Heart left ventricle (tissue), 16 donors: ENCODE measurements at regions not wholly inside any gene's neighbourhood (a gene's known extent, or its start where the extent isn't known, plus 50 kb on each side); places are given as distances from the start of the nearest gene placed in this dataset.
A peak's percentile ranks its signal among the peaks of the same experiment; 100 is the strongest.

Experiments
- ATAC-seq, 4 donors: fragments of 200-7000 bp; cut with Tn5 transposase; one replicate each; pipeline ENCODE4 v1.9.1; 2020 to 2022; ENCODE audit warnings: moderate library complexity in 4 of 4, mild to moderate bottlenecking in 3 of 4, moderate number of reproducible peaks in 1 of 4
- DNase-seq, 5 donors: peaks; one replicate each; pipeline ENCODE4 v3.0.0-alpha.2; 2020
- H3K27ac ChIP-seq, 12 donors: fragments of 200-600 bp; sonication (generic) in 4 of 12; one replicate each; pipeline versions ENCODE4 v1.5.0 to v1.8.0; 2016 to 2022; ENCODE audit warnings: mild to moderate bottlenecking in 2 of 12
- H3K27me3 ChIP-seq, 9 donors: fragments of 200-600 bp; sonication (generic) in 2 of 9; one replicate each; pipeline versions ENCODE4 v1.5.1 to v1.8.0; 2016 to 2022; ENCODE audit warnings: mild to moderate bottlenecking in 3 of 9
- H3K36me3 ChIP-seq, 9 donors: fragments of 200-600 bp; sonication (generic) in 2 of 9; one replicate each; pipeline versions ENCODE4 v1.5.0 to v1.8.0; 2018 to 2022; ENCODE audit warnings: mild to moderate bottlenecking in 2 of 9
- H3K4me1 ChIP-seq, 12 donors: fragments of 200-600 bp; sonication (generic) in 4 of 12; one replicate each; pipeline versions ENCODE4 v1.5.0 to v1.8.0; 2016 to 2022; ENCODE audit warnings: mild to moderate bottlenecking in 3 of 12
- H3K4me3 ChIP-seq, 12 donors: fragments of 200-600 bp; sonication (generic) in 4 of 12; one replicate each; pipeline versions ENCODE4 v1.5.0 to v1.8.0; 2017 to 2022; ENCODE audit warnings: mild to moderate bottlenecking in 9 of 12, moderate library complexity in 4 of 12
- H3K9me3 ChIP-seq, 12 donors: fragments of 200-600 bp; sonication (generic) in 4 of 12; one replicate each; pipeline versions ENCODE4 v1.5.0 to v1.8.0; 2016 to 2022; ENCODE audit warnings: mild to moderate bottlenecking in 1 of 12
- CTCF ChIP-seq, 12 donors: fragments of 200-600 bp; sonication (generic) in 4 of 12; IDR thresholded peaks; one replicate each; pipeline versions ENCODE4 v1.5.0 to v1.8.0; 2018 to 2022; ENCODE audit warnings: antibody characterized with exemption in 12 of 12, mild to moderate bottlenecking in 5 of 12
- POLR2A ChIP-seq, 2 donors: fragments of 450-650 bp; IDR thresholded peaks; one replicate each; pipeline ENCODE4 v1.6.1; 2017; ENCODE audit warnings: antibody characterized with exemption in 2 of 2, mild to moderate bottlenecking in 2 of 2, moderate library complexity in 2 of 2
- WGBS, 4 donors: extraction: QIAGEN DNeasy Blood & Tissue Kit in 2 of 4; methylation state at CpG; one replicate each; pipeline versions ENCODE4 v1.1.5 to v1.1.7; 2013 to 2018; 5-methylcytosine and 5-hydroxymethylcytosine counted together
- intact Hi-C, 10 donors: fragments of 100-400 bp; cut with DNase I; formaldehyde crosslinking; loops; one replicate each; pipeline versions ENCODE4 v1.11.1 to v1.14.2; 2022
- donor health status: ischemic (EF 13 %, LVEDD 7.1; RV severe dilation, severe dysfunction).
- donor health status: healthy with polysubstance abuse.
- donor health status: DM: no; HTN: yes; CAD: no.
- donor health status: DM: no; HTN: no; CAD: no.
- donor health status: ischemic (EF 25% LVEDD 6.9; RV normal size, moderate dysfunction).
- donor health status: ischemic (EF 25% LVEDD 5.7; RV mildly dilated, moderate dysfunction).
- donor health status: healthy.
- donor health status: DM: yes; HTN: yes; CAD: no.
- donor health status: ischemic (EF 35%, LVEDD 5.7; RV mildly dilated, moderate dysfunction).
- donor health status: nonischemic (EF 11% LVEDD 7.7; RV severe dilation, severe dysfunction).
- donor health status: DM: yes; HTN: yes; CAD: no.
- donor health status: PGD.
- donor health status: ischemic (EF 29% LVEDD 5.4; RV normal size, mild dysfunction).
- donor health status: nonischemic (EF 23%, LVEDD 6.1; RV moderate dilation, normal function).

GRCh38 chr2:67918471-67918870 is 144.3 kb downstream of the C1D start:
- Histone ChIP-seq H3K4me3 (no peak overlapping the region), H3K4me1 (peaks cover 0 to 3% (median 0%) of the 10 kb centered on the region in 12 donors), H3K27ac (no peak overlapping the region), H3K36me3 (no peaks in the 10 kb centered on the region), H3K9me3 (no peaks in the 10 kb centered on the region), H3K27me3 (peaks cover 0 to 3% (median 0%) of the 10 kb centered on the region in 9 donors)
- WGBS, 4 donors, result 81 to 88% (median 85%) methylated on average over 3 of the region's 3 CpGs
- no peak for TF ChIP-seq POLR2A (IDR thresholded peaks at IDR 0.05)
- TF ChIP-seq CTCF (IDR thresholded peaks at IDR 0.05), result no peak
- intact Hi-C loops, result no loop called here
- peak in 1 of 4 donors; percentile 20 for ATAC-seq
- no peak for DNase-seq

GRCh38 chr2:67919490-67919889 is 143.3 kb downstream of the C1D start:
- Histone ChIP-seq H3K36me3 (no peaks in the 10 kb centered on the region), H3K27ac (no peak overlapping the region), H3K27me3 (peaks cover 0 to 3% (median 0%) of the 10 kb centered on the region in 9 donors), H3K9me3 (no peaks in the 10 kb centered on the region), H3K4me3 (no peak overlapping the region), H3K4me1 (peaks cover 0 to 3% (median 0%) of the 10 kb centered on the region in 12 donors)
- DNase-seq, result no peak
- TF ChIP-seq CTCF (IDR thresholded peaks at IDR 0.05) (no peak), POLR2A (IDR thresholded peaks at IDR 0.05) (no peak)
- intact Hi-C loops, result no loop called here
- 31 to 52% (median 36%) methylated on average over 1 of the region's 1 CpG for WGBS, 4 donors
- ATAC-seq, result no peak

GRCh38 chr2:67922080-67922785 is 140.6 kb downstream of the C1D start:
- intact Hi-C loops, result no loop called here
- H3K27ac ChIP-seq, result no peak overlapping the region
- ATAC-seq, result no peak
- no peak for TF ChIP-seq POLR2A (IDR thresholded peaks at IDR 0.05)
- TF ChIP-seq CTCF (IDR thresholded peaks at IDR 0.05), result no peak
- no peaks in the 10 kb centered on the region for H3K9me3 ChIP-seq
- no peaks in the 10 kb centered on the region for H3K36me3 ChIP-seq
- no peak for DNase-seq
- H3K4me1 ChIP-seq, result peaks cover 0 to 3% (median 0%) of the 10 kb centered on the region in 12 donors
- 52 to 70% (median 58%) methylated on average over 4 of the region's 4 CpGs for WGBS, 4 donors
- H3K27me3 ChIP-seq, result peaks cover 0 to 10% (median 0%) of the 10 kb centered on the region in 9 donors
- no peak overlapping the region for H3K4me3 ChIP-seq

GRCh38 chr2:67923696-67924095 is 139.1 kb downstream of the C1D start:
- TF ChIP-seq POLR2A (IDR thresholded peaks at IDR 0.05) (no peak), CTCF (IDR thresholded peaks at IDR 0.05) (no peak)
- intact Hi-C loops, result no loop called here
- H3K4me1 ChIP-seq, result no peaks in the 10 kb centered on the region
- no peak overlapping the region for H3K4me3 ChIP-seq
- ATAC-seq (no peak), DNase-seq (no peak)
- H3K27me3 ChIP-seq, result peaks cover 0 to 10% (median 0%) of the 10 kb centered on the region in 9 donors
- 38 to 47% (median 44%) methylated on average over 4 of the region's 4 CpGs for WGBS, 4 donors
- no peaks in the 10 kb centered on the region for H3K36me3 ChIP-seq
- no peak overlapping the region for H3K27ac ChIP-seq
- no peaks in the 10 kb centered on the region for H3K9me3 ChIP-seq
